ENCODE measurements at regions not wholly inside any gene's neighbourhood (a gene's known extent, or its start where the extent isn't known, plus 50 kb on each side); places are given as distances from the start of the nearest gene placed in this dataset.

DNA sequence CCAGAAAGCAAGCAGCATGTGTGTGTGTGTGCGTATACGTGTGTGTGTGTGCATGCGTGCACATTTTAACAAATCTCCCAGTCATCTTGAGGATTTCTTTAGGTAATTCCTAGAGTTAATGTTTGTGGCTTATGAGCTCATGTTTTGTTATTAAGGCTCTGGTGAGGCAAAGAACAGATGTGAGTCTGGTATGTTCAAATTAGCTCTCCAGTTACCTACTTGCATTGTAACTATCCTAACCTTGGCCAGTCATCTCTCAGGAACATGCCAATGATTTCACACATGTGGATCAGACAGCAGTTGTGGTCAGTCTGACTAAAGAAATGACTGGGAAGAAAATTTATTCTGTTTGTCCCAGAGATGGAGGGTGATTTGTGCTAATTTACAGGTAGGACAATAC lies 163.1 kb downstream of the IZUMO3 start:
- no peaks in the 10 kb centered on the region for H3K27me3 ChIP-seq
- H3K4me1 ChIP-seq: no peaks in the 10 kb centered on the region
- H3K9me3 ChIP-seq (replicated peaks in 1 of 11): no peaks in the 10 kb centered on the region
- no peaks in the 10 kb centered on the region for H3K36me3 ChIP-seq
- H3K27ac ChIP-seq: no peak overlapping the region
- TF ChIP-seq Cebpa-rat (IDR thresholded peaks at IDR 0.05): no peak
- no peak overlapping the region for H3K4me2 ChIP-seq
- no peak overlapping the region for H3K9ac ChIP-seq
- H4K20me1 ChIP-seq: no peaks in the 10 kb centered on the region
- no peak overlapping the region for H3K4me3 ChIP-seq

DNA sequence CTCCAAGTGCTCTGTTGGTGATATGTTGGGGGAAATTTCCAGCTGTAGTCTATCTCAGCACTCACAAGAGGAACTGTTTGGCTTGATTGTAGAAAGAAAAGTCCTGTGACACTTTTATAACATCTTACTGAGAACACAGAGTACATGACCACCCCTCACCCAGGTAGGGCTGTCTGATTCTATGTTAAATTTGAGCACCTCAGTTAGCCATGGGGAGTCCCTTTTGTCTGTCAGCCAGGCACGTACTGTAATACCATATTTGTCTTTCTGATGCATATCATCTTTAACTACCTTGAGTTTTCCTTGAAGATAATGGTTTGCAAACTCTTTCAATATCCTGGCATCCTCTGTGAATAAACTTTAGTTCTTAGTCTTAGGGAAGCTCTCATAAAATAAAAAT lies 164.5 kb downstream of the IZUMO3 start:
- no peaks in the 10 kb centered on the region for H3K4me1 ChIP-seq
- H3K27ac ChIP-seq: no peak overlapping the region
- no peak overlapping the region for H3K4me3 ChIP-seq
- no peak for TF ChIP-seq Cebpa-rat (IDR thresholded peaks at IDR 0.05)
- no peaks in the 10 kb centered on the region for H3K36me3 ChIP-seq
- H3K9me3 ChIP-seq (replicated peaks in 1 of 11): peaks cover 0 to 7% (median 5%) of the 10 kb centered on the region in 11 experiments; a peak in 14 of 22 replicates
- no peaks in the 10 kb centered on the region for H4K20me1 ChIP-seq
- H3K4me2 ChIP-seq: no peak overlapping the region
- H3K27me3 ChIP-seq: no peaks in the 10 kb centered on the region
- no peak overlapping the region for H3K9ac ChIP-seq

DNA sequence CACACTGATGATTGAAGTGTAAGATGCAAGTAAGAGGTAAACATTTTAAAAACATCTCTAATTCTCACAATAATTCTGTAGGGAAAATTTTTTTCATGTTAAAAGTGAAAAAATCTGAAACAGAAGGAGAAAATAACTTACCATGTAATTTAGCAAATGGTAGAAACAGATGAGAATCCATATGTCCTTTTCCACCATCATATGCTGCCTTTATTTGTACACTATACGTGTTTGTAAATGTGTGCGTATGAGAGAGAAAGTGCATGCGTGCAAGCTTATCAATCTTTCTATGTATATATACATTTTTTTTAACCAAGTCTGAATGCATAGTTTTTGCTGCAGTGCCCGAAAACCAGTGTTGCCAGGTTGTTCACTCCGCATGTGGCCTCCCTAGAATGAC lies 186.7 kb downstream of the IZUMO3 start:
- H3K4me2 ChIP-seq: no peak overlapping the region
- no peak overlapping the region for H3K4me3 ChIP-seq
- no peaks in the 10 kb centered on the region for H3K27me3 ChIP-seq
- H3K36me3 ChIP-seq: no peaks in the 10 kb centered on the region
- no peak for TF ChIP-seq Cebpa-rat (IDR thresholded peaks at IDR 0.05)
- H3K9me3 ChIP-seq (replicated peaks in 1 of 11): peaks cover 0 to 16% (median 5%) of the 10 kb centered on the region in 11 experiments; a peak in 10 of 22 replicates
- no peak overlapping the region for H3K27ac ChIP-seq
- H4K20me1 ChIP-seq: no peaks in the 10 kb centered on the region
- no peak overlapping the region for H3K9ac ChIP-seq
- no peaks in the 10 kb centered on the region for H3K4me1 ChIP-seq

DNA sequence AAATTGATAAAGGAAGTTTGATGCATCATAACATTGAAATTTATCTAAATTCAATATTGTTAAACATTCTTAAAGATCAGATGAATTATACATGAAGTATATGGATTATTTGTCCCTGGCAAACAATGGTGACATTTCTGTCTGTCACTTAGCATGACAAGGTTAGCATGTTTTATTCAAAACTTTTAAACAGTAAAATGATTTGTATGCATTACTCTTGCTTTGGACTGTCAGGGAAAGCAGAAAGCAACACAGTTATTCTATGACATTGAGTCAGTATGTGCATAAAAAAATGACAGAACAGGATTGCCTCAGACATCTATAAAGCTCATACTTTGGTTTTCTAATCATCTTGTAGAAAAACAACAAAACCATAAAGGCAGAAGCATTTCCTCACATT lies 193.7 kb downstream of the IZUMO3 start:
- Histone ChIP-seq H3K4me1 (no peaks in the 10 kb centered on the region), H3K4me2 (no peak overlapping the region), H4K20me1 (no peaks in the 10 kb centered on the region), H3K9ac (no peak overlapping the region), H3K9me3 (replicated peaks in 1 of 11) (peaks cover 0 to 13% (median 4%) of the 10 kb centered on the region in 11 experiments; a peak in 9 of 22 replicates), H3K27ac (no peak overlapping the region), H3K27me3 (no peaks in the 10 kb centered on the region), H3K36me3 (no peaks in the 10 kb centered on the region), H3K4me3 (no peak overlapping the region)
- TF ChIP-seq Cebpa-rat (IDR thresholded peaks at IDR 0.05): no peak

DNA sequence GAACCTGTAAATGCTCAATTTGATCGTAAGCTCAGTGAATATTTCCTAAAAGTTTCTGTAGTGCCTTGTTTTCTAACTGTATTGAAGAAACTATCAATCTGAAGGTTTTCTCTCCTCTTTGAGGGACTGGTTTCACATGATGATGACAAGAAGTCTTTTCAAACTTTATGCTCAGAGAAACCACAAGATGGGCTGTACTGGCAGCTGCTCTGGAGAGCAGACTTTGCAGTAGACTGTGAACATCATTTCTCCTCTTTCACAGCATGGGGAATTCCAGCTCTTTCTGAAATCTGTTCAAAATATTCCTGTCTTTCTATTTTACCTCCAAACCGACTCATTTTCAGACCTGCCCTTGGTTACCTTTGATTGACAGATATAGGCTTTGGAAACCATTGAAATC lies 194.4 kb downstream of the IZUMO3 start:
- Histone ChIP-seq H3K4me1 (no peaks in the 10 kb centered on the region), H3K4me3 (no peak overlapping the region), H3K36me3 (no peaks in the 10 kb centered on the region), H3K9ac (no peak overlapping the region), H3K4me2 (no peak overlapping the region), H3K27me3 (no peaks in the 10 kb centered on the region), H4K20me1 (no peaks in the 10 kb centered on the region), H3K27ac (no peak overlapping the region), H3K9me3 (replicated peaks in 1 of 11) (peaks cover 0 to 7% (median 0%) of the 10 kb centered on the region in 11 experiments; a peak in 2 of 22 replicates)
- TF ChIP-seq Cebpa-rat (IDR thresholded peaks at IDR 0.05): no peak

DNA sequence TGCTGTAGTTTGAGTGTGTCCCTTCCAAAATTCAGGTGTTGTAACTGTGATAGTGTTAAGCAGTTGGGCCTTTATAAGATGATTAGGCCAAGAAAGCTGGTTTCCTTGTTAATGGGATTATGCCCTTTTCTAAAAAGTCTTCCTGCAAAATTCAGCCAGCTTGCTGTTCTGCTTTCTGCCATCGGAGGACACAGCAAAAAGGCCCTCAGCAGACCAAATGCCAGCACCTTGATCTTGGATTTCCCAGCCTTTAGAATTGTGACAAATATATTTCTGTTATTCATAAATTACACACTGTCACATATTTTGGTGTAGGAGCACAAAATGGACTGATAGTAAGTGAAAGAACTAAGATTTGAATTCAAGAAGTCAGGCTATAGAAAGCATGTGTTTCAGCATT lies 203.2 kb downstream of the IZUMO3 start:
- no peaks in the 10 kb centered on the region for H4K20me1 ChIP-seq
- H3K4me2 ChIP-seq: no peak overlapping the region
- H3K9me3 ChIP-seq (replicated peaks in 1 of 11): no peaks in the 10 kb centered on the region
- no peaks in the 10 kb centered on the region for H3K36me3 ChIP-seq
- H3K4me3 ChIP-seq: no peak overlapping the region
- H3K9ac ChIP-seq: no peak overlapping the region
- TF ChIP-seq Cebpa-rat (IDR thresholded peaks at IDR 0.05): no peak
- H3K4me1 ChIP-seq: no peaks in the 10 kb centered on the region
- H3K27me3 ChIP-seq: no peaks in the 10 kb centered on the region
- H3K27ac ChIP-seq: no peak overlapping the region

DNA sequence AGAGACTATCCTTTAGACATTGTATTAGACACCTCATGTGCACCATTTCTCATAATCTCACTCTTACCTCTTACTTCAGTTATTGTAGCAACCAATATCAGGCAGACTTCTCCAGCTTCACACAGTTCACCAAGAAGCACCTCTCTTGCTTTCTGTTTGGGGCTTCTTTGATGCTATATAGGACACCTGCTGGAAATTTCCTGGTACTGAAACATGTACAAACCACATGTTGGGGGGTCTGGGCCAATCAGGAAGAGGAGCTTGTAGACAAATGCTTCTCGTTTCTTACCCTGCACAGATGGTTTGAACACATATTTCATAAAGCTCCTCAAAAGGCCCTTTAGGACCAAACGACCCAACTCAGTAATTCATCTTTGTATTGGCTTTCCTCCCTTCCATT lies 212.1 kb downstream of the IZUMO3 start:
- Histone ChIP-seq H3K27me3 (no peaks in the 10 kb centered on the region), H3K27ac (no peak overlapping the region), H3K9ac (no peak overlapping the region), H3K4me2 (no peak overlapping the region), H4K20me1 (no peaks in the 10 kb centered on the region), H3K36me3 (no peaks in the 10 kb centered on the region), H3K9me3 (replicated peaks in 1 of 11) (no peaks in the 10 kb centered on the region), H3K4me3 (no peak overlapping the region), H3K4me1 (no peaks in the 10 kb centered on the region)
- no peak for TF ChIP-seq Cebpa-rat (IDR thresholded peaks at IDR 0.05)

DNA sequence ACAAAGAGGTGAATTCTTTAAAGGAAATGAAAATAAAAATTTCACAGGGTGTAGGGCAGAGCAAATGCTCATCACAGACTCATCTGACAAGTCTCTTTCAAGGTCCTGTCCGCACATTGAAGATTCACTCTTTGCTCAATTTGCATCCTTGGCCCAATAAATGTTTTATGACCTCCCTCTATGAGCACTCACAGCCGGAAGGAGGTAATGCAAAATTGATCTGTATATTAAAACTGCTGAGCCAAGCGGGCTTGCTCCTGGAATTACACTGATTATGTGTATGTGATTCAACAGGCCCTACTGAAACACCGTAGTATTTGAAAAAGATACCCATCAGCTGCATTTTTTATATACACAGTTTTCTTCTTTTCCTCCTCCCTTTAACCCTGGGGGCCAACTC lies 246.8 kb downstream of the IZUMO3 start:
- H3K36me3 ChIP-seq: no peaks in the 10 kb centered on the region
- peaks cover 0 to 11% (median 0%) of the 10 kb centered on the region in 11 experiments; a peak in 9 of 22 replicates for H3K9me3 ChIP-seq (replicated peaks in 1 of 11)
- no peak overlapping the region for H3K27ac ChIP-seq
- no peak overlapping the region for H3K4me2 ChIP-seq
- no peaks in the 10 kb centered on the region for H3K4me1 ChIP-seq
- no peaks in the 10 kb centered on the region for H4K20me1 ChIP-seq
- no peaks in the 10 kb centered on the region for H3K27me3 ChIP-seq
- no peak overlapping the region for H3K9ac ChIP-seq
- no peak overlapping the region for H3K4me3 ChIP-seq
- TF ChIP-seq Cebpa-rat (IDR thresholded peaks at IDR 0.05): no peak

DNA sequence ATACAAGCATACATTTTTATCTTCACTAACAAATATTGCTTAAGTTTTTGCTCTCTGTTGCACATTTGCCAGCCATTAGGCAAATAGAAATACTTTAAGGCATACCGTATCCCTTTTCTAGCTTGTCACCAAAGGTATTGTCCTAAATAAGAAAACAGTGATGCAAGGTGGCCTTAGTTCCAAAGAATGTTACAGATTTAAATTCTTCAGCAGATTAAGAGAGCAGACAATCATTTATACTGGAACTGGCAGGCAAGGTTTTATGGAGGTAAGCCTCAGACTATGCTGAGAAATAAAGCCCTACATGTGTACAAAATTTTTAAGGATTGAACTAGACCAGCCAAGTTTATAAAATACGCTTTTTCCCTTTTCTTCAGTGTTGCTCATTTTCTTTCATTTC lies 247.8 kb downstream of the IZUMO3 start:
- Histone ChIP-seq H3K4me3 (no peak overlapping the region), H3K9me3 (replicated peaks in 1 of 11) (peaks cover 0 to 3% (median 0%) of the 10 kb centered on the region in 11 experiments; a peak in 1 of 22 replicates), H3K4me1 (no peaks in the 10 kb centered on the region), H3K9ac (no peak overlapping the region), H3K4me2 (no peak overlapping the region), H3K27ac (no peak overlapping the region), H3K36me3 (no peaks in the 10 kb centered on the region), H3K27me3 (no peaks in the 10 kb centered on the region), H4K20me1 (no peaks in the 10 kb centered on the region)
- no peak for TF ChIP-seq Cebpa-rat (IDR thresholded peaks at IDR 0.05)

DNA sequence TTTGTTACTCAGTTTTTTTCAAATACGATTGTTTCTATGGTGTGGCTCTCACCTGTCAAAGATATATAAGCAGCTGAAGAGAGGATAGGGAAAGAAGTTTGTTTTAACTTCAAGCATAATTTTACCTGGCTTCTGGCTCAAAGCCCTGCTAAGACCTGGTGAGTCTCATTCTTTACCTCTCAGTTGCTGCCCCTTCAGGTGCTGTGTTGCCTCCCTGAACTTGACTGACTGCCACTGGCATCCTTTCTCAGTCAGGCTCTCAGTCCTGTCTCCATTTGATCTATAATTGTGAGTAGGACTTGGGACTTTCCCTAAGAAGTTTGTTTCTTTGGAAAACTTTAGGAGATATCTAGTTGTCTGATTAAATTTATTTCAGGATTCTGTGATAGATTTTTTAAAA lies 249.6 kb downstream of the IZUMO3 start:
- no peaks in the 10 kb centered on the region for H4K20me1 ChIP-seq
- H3K4me2 ChIP-seq: no peak overlapping the region
- no peak for TF ChIP-seq Cebpa-rat (IDR thresholded peaks at IDR 0.05)
- H3K9me3 ChIP-seq (replicated peaks in 1 of 11): no peaks in the 10 kb centered on the region
- H3K4me3 ChIP-seq: no peak overlapping the region
- H3K4me1 ChIP-seq: no peaks in the 10 kb centered on the region
- H3K27ac ChIP-seq: no peak overlapping the region
- H3K36me3 ChIP-seq: no peaks in the 10 kb centered on the region
- no peaks in the 10 kb centered on the region for H3K27me3 ChIP-seq
- no peak overlapping the region for H3K9ac ChIP-seq

DNA sequence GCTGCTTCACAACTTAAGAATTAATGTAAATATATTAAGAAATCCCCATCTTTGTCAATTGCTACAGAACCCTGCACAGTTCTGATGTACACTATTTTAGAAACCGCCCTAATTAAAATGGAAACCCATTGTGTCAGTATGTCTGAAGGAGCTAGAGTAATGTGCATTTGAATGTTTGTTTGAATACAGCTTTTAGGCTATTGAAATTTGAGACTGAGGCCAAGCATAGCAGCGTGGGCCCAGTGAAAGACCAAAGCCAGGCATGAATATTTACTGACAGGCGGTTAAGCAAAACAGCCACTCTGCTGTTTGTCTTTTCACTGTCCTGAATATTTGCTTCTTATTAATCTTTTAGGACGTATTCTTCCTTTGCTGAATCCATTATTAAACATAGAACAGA lies 252.3 kb downstream of the IZUMO3 start:
- no peak for TF ChIP-seq Cebpa-rat (IDR thresholded peaks at IDR 0.05)
- no peak overlapping the region for H3K9ac ChIP-seq

More for the DNA sequence above, 252.3 kb downstream of the IZUMO3 start:
- no peak overlapping the region for H3K4me3 ChIP-seq
- no peaks in the 10 kb centered on the region for H3K36me3 ChIP-seq
- no peaks in the 10 kb centered on the region for H4K20me1 ChIP-seq
- H3K27ac ChIP-seq: no peak overlapping the region
- no peak overlapping the region for H3K4me2 ChIP-seq
- no peaks in the 10 kb centered on the region for H3K27me3 ChIP-seq
- H3K4me1 ChIP-seq: no peaks in the 10 kb centered on the region
- H3K9me3 ChIP-seq (replicated peaks in 1 of 11): no peaks in the 10 kb centered on the region

Measured in BLaER1 treated with 17β-estradiol and CSF1 and Interleukin-3, amounts not matched to agents 10 nM and 100 nM (cell line).